ENCODE measurements at regions not wholly inside any gene's neighbourhood (a gene's known extent, or its start where the extent isn't known, plus 50 kb on each side); places are given as distances from the start of the nearest gene placed in this dataset.

DNA sequence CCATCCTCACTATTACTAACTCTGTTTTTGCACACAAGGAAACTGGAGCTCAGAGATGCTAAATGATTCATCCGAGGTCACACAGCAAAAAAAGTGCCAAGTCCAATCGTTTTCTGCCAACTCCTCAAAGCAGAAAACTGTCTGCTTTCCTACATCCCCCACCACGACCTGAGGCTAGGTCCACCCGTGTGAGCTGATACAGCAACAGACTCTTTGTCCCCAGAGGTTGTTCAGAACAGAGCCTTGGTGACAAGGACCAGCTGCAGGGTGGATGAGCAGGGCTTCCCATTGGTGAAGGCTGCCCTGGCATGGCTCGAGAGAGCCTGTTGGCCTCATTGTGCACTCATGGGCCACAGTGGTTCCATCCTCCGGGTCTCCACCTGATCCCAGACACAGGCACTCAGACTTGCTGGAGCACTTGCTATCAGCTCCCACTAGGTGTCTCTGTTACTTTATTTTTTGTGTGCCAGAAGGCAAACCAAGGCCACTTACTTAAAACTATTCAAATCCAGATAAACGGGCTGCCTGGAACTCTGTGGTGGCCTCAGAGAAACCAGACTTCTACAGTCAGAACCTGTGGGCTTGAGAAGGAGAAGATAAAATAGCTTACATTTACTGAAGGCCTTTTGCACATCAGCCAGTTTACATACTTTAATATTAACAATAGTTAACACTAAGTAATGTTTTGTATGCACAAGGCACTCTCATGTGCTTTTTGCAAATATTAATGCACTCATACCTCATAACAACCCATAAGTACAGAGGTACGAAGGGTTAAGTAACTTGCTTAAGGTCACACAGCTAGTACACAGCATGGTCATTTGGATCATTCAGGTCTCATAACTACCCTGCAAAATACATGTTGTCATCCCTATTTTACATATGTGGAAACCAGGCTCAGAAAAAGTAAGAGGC, 62.9 kb upstream of the CTIF start:
- TF ChIP-seq, protein P1, sequence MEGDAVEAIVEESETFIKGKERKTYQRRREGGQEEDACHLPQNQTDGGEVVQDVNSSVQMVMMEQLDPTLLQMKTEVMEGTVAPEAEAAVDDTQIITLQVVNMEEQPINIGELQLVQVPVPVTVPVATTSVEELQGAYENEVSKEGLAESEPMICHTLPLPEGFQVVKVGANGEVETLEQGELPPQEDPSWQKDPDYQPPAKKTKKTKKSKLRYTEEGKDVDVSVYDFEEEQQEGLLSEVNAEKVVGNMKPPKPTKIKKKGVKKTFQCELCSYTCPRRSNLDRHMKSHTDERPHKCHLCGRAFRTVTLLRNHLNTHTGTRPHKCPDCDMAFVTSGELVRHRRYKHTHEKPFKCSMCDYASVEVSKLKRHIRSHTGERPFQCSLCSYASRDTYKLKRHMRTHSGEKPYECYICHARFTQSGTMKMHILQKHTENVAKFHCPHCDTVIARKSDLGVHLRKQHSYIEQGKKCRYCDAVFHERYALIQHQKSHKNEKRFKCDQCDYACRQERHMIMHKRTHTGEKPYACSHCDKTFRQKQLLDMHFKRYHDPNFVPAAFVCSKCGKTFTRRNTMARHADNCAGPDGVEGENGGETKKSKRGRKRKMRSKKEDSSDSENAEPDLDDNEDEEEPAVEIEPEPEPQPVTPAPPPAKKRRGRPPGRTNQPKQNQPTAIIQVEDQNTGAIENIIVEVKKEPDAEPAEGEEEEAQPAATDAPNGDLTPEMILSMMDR (IDR thresholded peaks at IDR 0.05; ENCODE audit: extremely low read depth in 1 of 2, insufficient read depth in 1 of 2, low read depth in 1 of 2, low read length in 2 of 2) = peak; percentile 80 to 86
- TF ChIP-seq POLR2A (IDR thresholded peaks at IDR 0.05; ENCODE audit: low read depth, low read length) = no peak
- no peak for TF ChIP-seq FOS (IDR thresholded peaks at IDR 0.05; ENCODE audit: borderline replicate concordance, insufficient read depth, low read length)
- no peak for TF ChIP-seq POLR2AphosphoS5 (IDR thresholded peaks at IDR 0.05; ENCODE audit: insufficient read depth, low read depth, low read length)
- no peak for TF ChIP-seq JUN (IDR thresholded peaks at IDR 0.05; ENCODE audit: borderline replicate concordance, insufficient read depth, insufficient read length, low read depth)
- TF ChIP-seq GATA2 (IDR thresholded peaks at IDR 0.05; ENCODE audit: insufficient read depth, insufficient read length, low read depth, low read length) = no peak
- no peak for TF ChIP-seq EZH2 (IDR thresholded peaks at IDR 0.05; ENCODE audit: borderline replicate concordance, low read depth, low read length, severe bottlenecking)
- TF ChIP-seq, protein P2, sequence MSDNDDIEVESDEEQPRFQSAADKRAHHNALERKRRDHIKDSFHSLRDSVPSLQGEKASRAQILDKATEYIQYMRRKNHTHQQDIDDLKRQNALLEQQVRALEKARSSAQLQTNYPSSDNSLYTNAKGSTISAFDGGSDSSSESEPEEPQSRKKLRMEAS (IDR thresholded peaks at IDR 0.05; ENCODE audit: insufficient read depth, insufficient read length) = no peak

Data from endothelial cell of umbilical vein (primary cell).